ENCODE measurements at regions not wholly inside any gene's neighbourhood (a gene's known extent, or its start where the extent isn't known, plus 50 kb on each side); places are given as distances from the start of the nearest gene placed in this dataset.

DNA sequence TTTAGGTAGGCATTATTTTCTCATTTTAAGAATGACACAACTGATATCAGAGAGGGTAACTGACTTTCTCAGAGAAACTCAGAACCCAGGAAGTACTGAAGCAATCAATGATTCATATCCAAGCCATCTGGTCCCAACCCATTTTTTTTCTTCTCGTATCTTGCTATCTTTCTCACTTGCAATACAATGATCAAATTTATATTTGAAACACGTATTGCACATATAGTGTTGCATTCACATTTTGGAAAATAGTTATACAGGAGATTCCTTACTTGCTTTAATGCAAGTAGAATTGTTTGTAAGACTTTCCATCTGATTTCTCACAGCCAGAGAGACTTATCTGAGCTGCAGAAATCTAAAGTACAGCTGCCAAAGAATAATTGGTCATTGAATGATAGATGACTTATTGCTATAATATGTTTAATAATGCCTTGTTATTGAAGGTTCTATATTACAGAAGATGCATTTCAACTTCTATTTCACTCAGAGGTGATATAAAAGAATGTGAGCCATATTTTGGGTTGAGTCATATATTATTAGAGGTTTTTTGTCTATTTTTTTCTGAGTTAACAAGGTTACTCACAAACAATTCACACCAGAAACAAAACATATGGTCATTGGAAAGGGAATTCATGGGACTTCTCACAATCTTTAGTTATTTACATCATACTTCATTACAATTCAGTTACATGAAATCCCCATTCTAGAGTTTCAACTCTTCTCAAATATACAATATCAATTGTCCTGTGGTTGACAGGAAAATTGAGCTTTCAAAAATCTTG is 337.5 kb upstream of the CITED2 start:
- peaks cover 50% of the 10 kb centered on the region for H3K4me1 ChIP-seq (ENCODE audit: insufficient read depth)
- H3K27me3 ChIP-seq (replicated peaks; ENCODE audit: insufficient read depth) = no peaks in the 10 kb centered on the region
- DNase-seq = peak; percentile 71
- H2AFZ ChIP-seq = no peak overlapping the region
- no peaks in the 10 kb centered on the region for H3K36me3 ChIP-seq (ENCODE audit: low read depth)
- in situ Hi-C loops (cut with MboI) = no loop called here
- H3K27ac ChIP-seq = peak overlapping the region; percentile 70
- peak overlapping the region; percentile 33 for H3K4me2 ChIP-seq (ENCODE audit: unreplicated experiment)
- no peak overlapping the region for H3K4me3 ChIP-seq
- H4K20me1 ChIP-seq (ENCODE audit: insufficient read depth) = no peaks in the 10 kb centered on the region
- no peaks in the 10 kb centered on the region for H3K79me2 ChIP-seq (ENCODE audit: insufficient read depth)
- H3K9me2 ChIP-seq (ENCODE audit: insufficient read depth) = no peaks in the 10 kb centered on the region
- WGBS, 2 experiments (ENCODE audit: low coverage in 1 of 2, low lambda C conversion rate in 2 of 2, missing lambda C conversion rate in 2 of 2) = 22% methylated on average over 2 of the region's 2 CpGs
- no peak for TF ChIP-seq EZH2 (IDR thresholded peaks at IDR 0.05; ENCODE audit: insufficient read depth, poor library complexity, severe bottlenecking)
- TF ChIP-seq EZH2phosphoT487 (IDR thresholded peaks at IDR 0.05; ENCODE audit: insufficient read depth, low read depth) = no peak
- peak overlapping the region; percentile 23; the same call in 1 of the 2 replicates for H3K9ac ChIP-seq
- H3K9me3 ChIP-seq (ENCODE audit: low read depth) = no peaks in the 10 kb centered on the region
- H3F3A ChIP-seq (ENCODE audit: insufficient read depth) = peaks cover 55% of the 10 kb centered on the region

DNA sequence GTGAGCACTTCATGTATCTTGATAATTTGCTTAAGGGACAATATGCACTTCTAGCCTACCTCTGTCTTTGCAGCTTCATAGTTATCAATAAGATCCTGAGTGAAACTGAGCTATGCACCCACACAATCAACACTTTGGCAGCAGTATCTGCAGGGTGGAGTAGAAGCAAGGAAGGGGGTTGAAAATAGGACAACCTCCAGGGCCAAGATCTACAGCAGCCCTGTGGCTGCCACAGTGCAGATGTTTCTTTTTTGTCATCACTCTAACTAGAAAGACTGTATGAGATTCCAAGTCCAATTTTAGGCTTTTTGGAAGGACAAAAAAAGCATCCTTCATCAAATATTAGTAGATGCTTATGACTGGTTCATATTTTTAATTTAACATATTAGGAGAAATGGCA is 336.1 kb upstream of the CITED2 start:
- TF ChIP-seq EZH2 (IDR thresholded peaks at IDR 0.05; ENCODE audit: insufficient read depth, poor library complexity, severe bottlenecking) (no peak), EZH2phosphoT487 (IDR thresholded peaks at IDR 0.05; ENCODE audit: insufficient read depth, low read depth) (no peak)
- no peaks in the 10 kb centered on the region for H3K9me3 ChIP-seq (ENCODE audit: low read depth)
- H3K4me2 ChIP-seq (ENCODE audit: unreplicated experiment) = peak overlapping the region; percentile 33
- no peak overlapping the region for H3K4me3 ChIP-seq
- H3K9ac ChIP-seq = no peak overlapping the region
- H2AFZ ChIP-seq = 0 out of 2 replicates have a peak overlapping the region, but pooled peaks have one; percentile 22
- no peaks in the 10 kb centered on the region for H3K36me3 ChIP-seq (ENCODE audit: low read depth)
- no peak for DNase-seq
- in situ Hi-C loops (cut with MboI) = no loop called here
- H3K9me2 ChIP-seq (ENCODE audit: insufficient read depth) = no peaks in the 10 kb centered on the region
- peaks cover 55% of the 10 kb centered on the region for H3F3A ChIP-seq (ENCODE audit: insufficient read depth)
- H3K27ac ChIP-seq = no peak overlapping the region
- no peaks in the 10 kb centered on the region for H3K79me2 ChIP-seq (ENCODE audit: insufficient read depth)
- H3K27me3 ChIP-seq (replicated peaks; ENCODE audit: insufficient read depth) = no peaks in the 10 kb centered on the region
- H3K4me1 ChIP-seq (ENCODE audit: insufficient read depth) = peaks cover 50% of the 10 kb centered on the region
- no peaks in the 10 kb centered on the region for H4K20me1 ChIP-seq (ENCODE audit: insufficient read depth)

DNA sequence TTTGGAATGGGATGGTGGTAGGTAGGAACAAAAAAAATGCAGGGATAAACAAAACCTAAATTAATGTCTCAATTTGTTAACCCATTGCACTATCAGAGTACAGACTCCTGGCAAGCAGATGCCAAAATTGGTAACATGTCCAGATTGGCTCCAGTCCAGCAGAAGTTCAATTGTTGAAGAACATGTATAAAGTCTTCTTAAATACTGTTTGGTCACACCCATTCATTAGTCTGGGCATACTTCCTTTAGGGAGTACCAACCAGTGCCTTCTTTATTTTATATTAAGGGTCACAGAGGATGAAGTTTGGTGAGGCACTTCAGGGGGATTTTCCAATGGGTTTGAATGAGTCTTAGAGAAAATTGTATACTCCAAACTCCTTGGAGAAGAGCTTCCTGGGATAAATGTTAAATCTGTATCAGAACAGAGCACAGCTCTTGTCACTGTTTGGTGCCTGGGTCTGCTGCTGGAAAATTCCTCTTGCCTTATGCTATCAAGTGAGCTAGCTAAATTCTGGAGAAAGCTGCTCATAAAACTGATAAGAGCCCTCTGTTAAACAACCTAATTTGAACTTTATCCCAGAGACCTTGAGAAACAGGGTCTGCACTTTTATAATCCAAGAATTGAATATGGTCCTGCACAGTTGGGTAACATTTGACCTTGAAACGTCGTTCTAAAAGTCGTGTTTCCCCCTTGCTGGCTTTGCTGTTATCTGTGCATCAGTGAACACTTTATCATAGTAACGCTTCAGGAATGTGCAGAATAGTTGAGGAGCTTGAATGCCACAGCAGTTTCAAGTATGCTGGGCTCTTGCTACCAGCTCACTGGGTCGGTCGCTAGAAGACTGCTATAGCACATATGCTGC is 334.1 kb upstream of the CITED2 start:
- Histone ChIP-seq H3K4me3 (peak overlapping the region; percentile 26; the same call in 1 of the 2 replicates), H3K79me2 (ENCODE audit: insufficient read depth) (no peaks in the 10 kb centered on the region), H3K4me2 (ENCODE audit: unreplicated experiment) (peak overlapping the region; percentile 41), H3K27ac (peak overlapping the region; percentile 65), H3K27me3 (replicated peaks; ENCODE audit: insufficient read depth) (no peaks in the 10 kb centered on the region), H3K4me1 (ENCODE audit: insufficient read depth) (peaks cover 50% of the 10 kb centered on the region), H3F3A (ENCODE audit: insufficient read depth) (peaks cover 54% of the 10 kb centered on the region), H2AFZ (no peak overlapping the region), H3K9ac (peak overlapping the region; percentile 9; the same call in 1 of the 2 replicates), H3K36me3 (ENCODE audit: low read depth) (no peaks in the 10 kb centered on the region), H4K20me1 (ENCODE audit: insufficient read depth) (no peaks in the 10 kb centered on the region), H3K9me2 (ENCODE audit: insufficient read depth) (no peaks in the 10 kb centered on the region), H3K9me3 (ENCODE audit: low read depth) (no peaks in the 10 kb centered on the region)
- in situ Hi-C loops (cut with MboI) = no loop called here
- no peak for TF ChIP-seq EZH2 (IDR thresholded peaks at IDR 0.05; ENCODE audit: insufficient read depth, poor library complexity, severe bottlenecking)
- TF ChIP-seq EZH2phosphoT487 (IDR thresholded peaks at IDR 0.05; ENCODE audit: insufficient read depth, low read depth) = no peak
- 32 to 43% methylated on average over 6 of the region's 6 CpGs for WGBS, 2 experiments (ENCODE audit: low coverage in 1 of 2, low lambda C conversion rate in 2 of 2, missing lambda C conversion rate in 2 of 2)
- DNase-seq = peak; percentile 85

DNA sequence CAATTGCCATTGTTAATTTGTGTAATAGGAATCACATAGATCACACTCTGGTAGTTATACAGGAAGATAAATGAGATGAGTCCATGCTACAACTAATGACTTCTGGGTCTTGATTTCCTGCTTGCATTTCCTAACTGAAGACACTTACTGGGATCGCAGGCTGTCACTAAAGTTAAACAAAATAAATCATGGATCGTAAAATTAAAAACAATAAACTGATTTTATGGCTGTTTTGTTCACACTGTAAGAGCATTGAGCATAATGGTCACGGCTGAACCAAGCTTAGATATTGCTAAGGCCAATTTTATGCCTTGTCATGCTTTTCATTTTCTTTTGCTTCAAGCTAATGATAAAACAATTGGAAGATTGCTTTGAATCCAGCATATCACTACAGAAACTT is 332.5 kb upstream of the CITED2 start:
- H3K79me2 ChIP-seq (ENCODE audit: insufficient read depth) = no peaks in the 10 kb centered on the region
- H3K9ac ChIP-seq = no peak overlapping the region
- H3K4me1 ChIP-seq (ENCODE audit: insufficient read depth) = peaks cover 37% of the 10 kb centered on the region
- no peak overlapping the region for H3K27ac ChIP-seq
- peaks cover 37% of the 10 kb centered on the region for H3F3A ChIP-seq (ENCODE audit: insufficient read depth)
- TF ChIP-seq EZH2 (IDR thresholded peaks at IDR 0.05; ENCODE audit: insufficient read depth, poor library complexity, severe bottlenecking) (no peak), EZH2phosphoT487 (IDR thresholded peaks at IDR 0.05; ENCODE audit: insufficient read depth, low read depth) (no peak)
- no peak overlapping the region; the same call in 1 of the 2 replicates for H2AFZ ChIP-seq
- H3K9me3 ChIP-seq (ENCODE audit: low read depth) = no peaks in the 10 kb centered on the region
- H3K36me3 ChIP-seq (ENCODE audit: low read depth) = no peaks in the 10 kb centered on the region
- no peaks in the 10 kb centered on the region for H4K20me1 ChIP-seq (ENCODE audit: insufficient read depth)
- no peaks in the 10 kb centered on the region for H3K9me2 ChIP-seq (ENCODE audit: insufficient read depth)
- H3K4me3 ChIP-seq = no peak overlapping the region
- in situ Hi-C loops (cut with MboI) = no loop called here
- no peaks in the 10 kb centered on the region for H3K27me3 ChIP-seq (replicated peaks; ENCODE audit: insufficient read depth)
- H3K4me2 ChIP-seq (ENCODE audit: unreplicated experiment) = no peak overlapping the region
- WGBS, 2 experiments (ENCODE audit: low coverage in 1 of 2, low lambda C conversion rate in 2 of 2, missing lambda C conversion rate in 2 of 2) = 82 to 86% methylated on average over 3 of the region's 3 CpGs
- DNase-seq = no peak

All from GM23248 (cell line).